Prostate gland (tissue), 2 donors: ENCODE measurements at regions not wholly inside any gene's neighbourhood (a gene's known extent, or its start where the extent isn't known, plus 50 kb on each side); places are given as distances from the start of the nearest gene placed in this dataset.

Experiments
- POLR2A ChIP-seq: fragments of 450-650 bp; IDR thresholded peaks from one replicate; pipeline ENCODE4 v1.6.1; 2016; ENCODE audit warnings: antibody characterized with exemption, mild to moderate bottlenecking
- POLR2AphosphoS5 ChIP-seq: sonication (generic); formaldehyde crosslinking; IDR thresholded peaks from one replicate; pipeline ENCODE4 v1.6.1; 2017; ENCODE audit warnings: antibody characterized with exemption
- TF ChIP-seq, protein P1 (sequence below), 4 experiments: fragments of 200-600 bp in 2 of 4; fragments of 450-650 bp in 2 of 4; sonication (generic) in 2 of 4; IDR thresholded peaks; 1 replicate in 3 of 4; 2 replicates in 1 of 4; pipeline ENCODE4 v1.5.1; 2016 to 2019; ENCODE audit warnings: antibody characterized with exemption in 4 of 4, mild to moderate bottlenecking in 2 of 4, moderate library complexity in 2 of 4

DNA sequence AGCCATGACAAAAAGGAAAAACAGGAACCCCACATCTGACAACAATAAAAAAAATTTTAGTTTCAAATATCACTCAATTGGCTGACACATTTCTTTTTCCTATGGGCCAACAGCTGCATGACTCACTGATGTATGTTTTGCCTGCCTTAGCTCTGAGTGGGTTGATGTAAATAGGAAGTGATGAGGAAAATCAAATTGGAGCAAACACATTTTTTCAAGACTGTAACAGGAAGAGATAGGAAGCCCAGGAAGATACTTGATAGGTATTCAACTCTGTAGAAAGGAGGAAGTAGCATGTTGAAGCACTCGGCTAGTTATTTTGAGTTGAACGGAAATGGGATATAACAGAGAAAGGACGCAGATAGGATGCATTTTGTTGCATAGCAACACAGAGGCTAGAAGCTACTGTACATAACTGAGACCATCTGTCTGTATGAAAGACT, 168.0 kb upstream of the NR5A2 start:
- TF ChIP-seq, protein P1, sequence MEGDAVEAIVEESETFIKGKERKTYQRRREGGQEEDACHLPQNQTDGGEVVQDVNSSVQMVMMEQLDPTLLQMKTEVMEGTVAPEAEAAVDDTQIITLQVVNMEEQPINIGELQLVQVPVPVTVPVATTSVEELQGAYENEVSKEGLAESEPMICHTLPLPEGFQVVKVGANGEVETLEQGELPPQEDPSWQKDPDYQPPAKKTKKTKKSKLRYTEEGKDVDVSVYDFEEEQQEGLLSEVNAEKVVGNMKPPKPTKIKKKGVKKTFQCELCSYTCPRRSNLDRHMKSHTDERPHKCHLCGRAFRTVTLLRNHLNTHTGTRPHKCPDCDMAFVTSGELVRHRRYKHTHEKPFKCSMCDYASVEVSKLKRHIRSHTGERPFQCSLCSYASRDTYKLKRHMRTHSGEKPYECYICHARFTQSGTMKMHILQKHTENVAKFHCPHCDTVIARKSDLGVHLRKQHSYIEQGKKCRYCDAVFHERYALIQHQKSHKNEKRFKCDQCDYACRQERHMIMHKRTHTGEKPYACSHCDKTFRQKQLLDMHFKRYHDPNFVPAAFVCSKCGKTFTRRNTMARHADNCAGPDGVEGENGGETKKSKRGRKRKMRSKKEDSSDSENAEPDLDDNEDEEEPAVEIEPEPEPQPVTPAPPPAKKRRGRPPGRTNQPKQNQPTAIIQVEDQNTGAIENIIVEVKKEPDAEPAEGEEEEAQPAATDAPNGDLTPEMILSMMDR (IDR thresholded peaks at IDR 0.05): no peak
- TF ChIP-seq POLR2AphosphoS5 (no peak), POLR2A (no peak)
